ENCODE measurements at regions not wholly inside any gene's neighbourhood (a gene's known extent, or its start where the extent isn't known, plus 50 kb on each side); places are given as distances from the start of the nearest gene placed in this dataset.

DNA sequence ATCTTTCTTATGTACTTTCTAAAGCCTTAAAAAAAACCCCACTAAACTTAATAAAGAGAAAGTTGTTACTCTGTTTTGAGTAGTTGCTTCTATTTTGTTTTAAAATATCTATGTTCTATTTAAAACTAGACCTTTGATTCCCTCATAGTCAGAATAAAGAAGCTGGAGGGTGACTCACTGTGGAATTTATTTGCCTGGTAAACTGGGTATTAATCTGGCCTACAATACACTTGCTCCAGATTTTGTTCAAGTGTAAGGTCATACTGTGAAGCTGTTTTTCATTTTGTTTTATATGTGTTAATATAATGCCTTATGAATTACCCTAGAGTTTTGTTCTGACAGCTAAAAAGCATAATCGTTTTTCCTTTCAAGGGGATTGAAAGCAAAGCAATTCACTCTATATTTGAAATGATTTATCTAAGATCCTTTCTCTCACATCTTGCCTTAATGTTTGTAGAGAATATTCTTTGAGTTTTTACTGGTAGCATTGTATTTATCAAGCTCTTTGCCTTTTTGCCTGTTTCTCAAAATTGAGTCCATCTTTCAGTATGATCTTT lies 277.4 kb upstream of the PITX2 start:
- DNase-seq: no peak

DNA sequence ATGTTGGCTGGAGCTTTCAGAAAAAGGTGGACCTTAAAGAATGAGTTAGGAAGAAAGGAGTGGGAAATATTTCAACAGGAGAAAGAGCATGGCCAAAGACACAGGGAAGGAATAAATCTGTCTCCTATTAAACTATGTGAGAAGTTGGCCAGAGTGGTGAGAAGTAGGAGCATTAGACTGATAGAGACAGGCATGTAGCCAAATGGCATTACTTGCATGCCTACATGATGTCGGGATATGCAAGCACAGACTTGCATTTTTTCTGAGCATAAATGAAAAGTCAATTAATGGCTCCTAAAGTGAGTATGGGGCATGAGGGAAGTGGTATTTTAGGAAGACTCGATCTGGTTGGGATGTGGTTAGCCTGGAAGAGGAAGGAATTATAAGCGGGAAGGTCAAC lies 279.6 kb upstream of the PITX2 start:
- no peak for DNase-seq

DNA sequence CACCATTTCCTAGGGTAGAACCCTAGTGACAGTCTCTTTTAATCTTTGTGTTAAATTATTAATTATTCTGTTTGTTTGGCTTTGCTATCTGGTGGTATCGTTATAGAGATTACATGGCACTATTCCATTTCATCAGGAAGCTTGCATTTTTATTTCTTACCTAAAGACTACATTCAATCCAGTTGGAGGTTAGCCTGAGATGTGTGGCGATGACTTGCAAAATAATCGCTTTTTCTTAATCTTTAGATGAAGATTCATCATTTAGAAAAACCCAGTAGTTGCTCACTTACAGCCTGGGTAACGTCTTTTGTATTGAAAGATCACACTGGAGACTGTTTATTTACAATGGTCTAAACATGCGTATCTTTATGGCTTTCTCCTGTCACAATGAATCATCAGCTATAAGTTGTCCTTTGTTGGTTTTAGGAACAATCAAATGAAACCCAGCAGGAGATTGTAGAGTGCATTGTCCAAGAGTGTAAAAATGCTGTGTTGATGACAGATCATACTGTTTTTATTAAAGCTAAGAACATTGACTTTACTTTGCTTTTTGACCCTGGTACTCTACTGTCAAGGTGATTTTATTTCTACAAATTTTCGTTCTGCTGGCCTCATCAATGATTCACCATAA lies 281.7 kb upstream of the PITX2 start:
- no peak for DNase-seq

- DNase-seq: no peak
These were observed 282.5 kb upstream of the PITX2 start for GRCh38 chr4:110905367-110905766.

DNA sequence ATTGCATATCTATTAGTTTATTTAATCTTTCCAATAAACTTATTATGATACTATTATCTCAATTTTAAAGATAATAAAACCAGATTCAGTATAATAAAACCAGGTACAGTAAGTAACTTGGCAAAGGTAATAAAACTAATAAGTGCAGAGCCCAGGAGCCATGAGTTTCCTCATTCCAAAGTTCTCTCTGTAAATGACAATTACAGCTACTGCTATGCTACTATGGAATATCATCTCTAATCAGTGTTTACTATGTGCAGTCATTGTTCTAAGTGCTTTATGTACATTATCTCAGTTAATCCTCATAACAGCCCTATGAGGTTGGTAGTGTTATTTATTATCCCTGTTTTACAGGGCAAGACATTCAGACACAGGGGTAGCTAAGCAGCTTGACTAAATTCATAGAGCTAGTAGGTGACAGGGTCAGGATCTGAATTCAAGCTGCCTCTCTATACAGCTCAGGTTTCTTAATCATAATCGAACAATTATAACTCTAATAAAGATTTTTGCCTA lies 285.0 kb upstream of the PITX2 start:
- no peak for DNase-seq

DNA sequence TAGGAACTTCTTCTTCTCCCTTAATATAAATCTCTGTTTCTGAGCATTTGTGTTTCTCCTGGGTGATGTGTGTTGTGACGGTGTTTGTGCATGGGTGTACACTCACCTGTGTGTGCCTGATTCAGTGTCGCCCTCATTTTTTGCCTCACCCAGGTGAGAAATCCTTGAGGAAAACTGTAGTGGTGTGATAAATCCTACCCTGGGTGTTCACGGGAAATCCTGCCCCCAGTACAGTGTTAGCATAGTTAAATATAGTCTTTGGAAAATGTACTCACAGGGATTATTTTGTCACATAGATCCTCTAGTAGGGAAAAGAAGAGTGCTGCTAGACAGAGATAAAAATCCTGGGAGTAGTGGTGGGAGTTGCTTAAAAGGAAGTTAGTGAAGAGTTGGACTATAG lies 291.9 kb upstream of the PITX2 start:
- no peak for DNase-seq

DNA sequence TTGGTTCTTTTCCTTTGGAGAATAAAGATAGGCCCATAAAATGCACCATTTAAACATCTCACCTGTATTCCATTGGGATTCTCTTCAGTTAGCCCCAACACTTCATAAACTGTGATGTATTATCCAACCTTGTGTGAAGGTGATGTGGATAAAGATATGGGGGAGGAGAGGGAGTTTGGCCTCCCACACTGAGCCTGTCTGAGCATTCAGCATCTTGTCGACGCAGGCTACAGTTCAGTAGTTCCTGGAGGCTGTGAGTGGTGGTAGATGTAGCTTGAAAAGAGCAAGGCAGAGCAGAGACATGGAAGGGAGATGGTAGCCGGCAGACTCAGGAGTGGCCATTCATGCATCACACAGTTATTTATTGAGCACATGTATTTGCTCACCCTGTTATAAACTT lies 292.4 kb upstream of the PITX2 start:
- DNase-seq: no peak

DNA sequence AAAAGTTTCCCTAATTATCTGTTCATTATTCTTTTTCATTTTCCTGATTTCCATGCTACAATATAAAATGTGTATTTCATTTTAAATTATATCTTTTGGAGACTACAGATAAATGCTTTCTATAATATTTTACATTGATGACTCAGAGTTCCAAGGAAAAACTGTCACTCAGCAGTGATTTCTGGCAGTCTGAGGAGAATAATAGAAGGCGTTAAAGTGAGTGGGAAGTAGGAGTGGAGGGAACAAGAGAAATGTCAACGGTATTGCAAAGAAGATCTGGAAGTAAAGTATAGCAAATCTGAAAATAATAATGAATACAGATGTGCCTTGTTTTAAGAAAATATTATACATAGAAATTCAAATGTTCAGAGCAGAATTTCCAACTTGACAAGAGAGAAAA lies 293.6 kb upstream of the PITX2 start:
- no peak for DNase-seq

DNA sequence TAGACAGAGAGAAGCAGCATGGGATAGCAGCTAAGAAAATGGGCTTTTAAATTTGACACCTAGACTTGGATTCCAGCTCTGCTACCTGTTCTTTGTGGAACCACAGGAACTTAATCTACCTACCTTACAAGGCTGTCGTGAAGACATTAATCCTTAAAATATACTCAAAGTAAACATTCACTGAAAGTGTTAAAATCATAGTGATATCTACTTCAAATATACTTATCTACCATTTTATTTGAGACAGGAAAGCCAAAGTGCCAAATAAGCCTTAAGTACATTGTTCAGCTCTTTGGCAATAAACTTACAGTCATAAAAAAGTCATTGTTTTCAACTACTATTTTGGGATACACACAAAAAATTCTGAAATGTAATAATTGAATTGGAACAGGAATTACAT lies 295.0 kb upstream of the PITX2 start:
- no peak for DNase-seq

GRCh38 chr4:110920990-110921389 lies 298.1 kb upstream of the PITX2 start:
- no peak for DNase-seq

DNA sequence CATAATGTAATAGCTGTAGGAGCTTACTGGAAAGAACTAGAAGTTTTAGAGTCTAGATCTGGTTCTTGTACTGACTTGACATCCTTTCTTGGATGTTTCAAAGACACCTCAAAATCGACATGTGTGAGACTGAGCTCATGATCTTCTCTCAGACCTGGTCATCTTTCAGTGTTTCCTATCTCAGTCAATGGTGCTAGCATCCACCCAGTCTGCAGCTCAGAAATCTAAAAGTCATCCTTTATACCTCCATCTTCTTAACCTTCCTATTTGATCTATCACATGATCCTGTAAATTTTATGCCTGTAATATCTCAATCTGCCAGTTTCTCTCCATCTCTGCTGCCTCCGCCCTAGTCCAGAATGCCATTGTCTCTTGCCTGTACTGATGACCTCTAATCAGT lies 301.9 kb upstream of the PITX2 start:
- no peak for DNase-seq

GRCh38 chr4:110926841-110927400 lies 304.0 kb upstream of the PITX2 start:
- no peak for DNase-seq

DNA sequence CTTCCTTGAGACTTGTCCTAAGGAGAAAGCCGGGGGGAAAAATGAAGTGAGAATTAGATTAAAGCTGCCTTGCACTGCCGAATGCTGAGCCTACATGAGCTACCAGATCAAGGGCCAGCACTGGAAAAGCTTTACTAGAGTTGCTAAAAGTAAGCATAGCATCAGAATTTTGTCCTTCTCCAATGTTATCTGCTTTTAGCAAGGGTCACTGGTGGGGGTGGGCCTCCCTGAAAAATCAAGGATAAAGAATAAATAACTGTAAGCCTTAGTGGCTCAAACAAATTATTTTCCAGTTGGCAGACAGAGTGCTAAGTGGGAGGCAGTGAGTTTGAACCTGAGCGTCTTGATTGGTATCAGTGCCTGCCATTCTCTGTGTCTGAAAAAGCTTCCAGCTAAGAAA lies 310.5 kb upstream of the PITX2 start:
- DNase-seq: no peak

- DNase-seq: no peak
These were observed 321.6 kb upstream of the PITX2 start for GRCh38 chr4:110944501-110944900.

GRCh38 chr4:110945600-110945999 lies 322.7 kb upstream of the PITX2 start:
- no peak for DNase-seq

DNA sequence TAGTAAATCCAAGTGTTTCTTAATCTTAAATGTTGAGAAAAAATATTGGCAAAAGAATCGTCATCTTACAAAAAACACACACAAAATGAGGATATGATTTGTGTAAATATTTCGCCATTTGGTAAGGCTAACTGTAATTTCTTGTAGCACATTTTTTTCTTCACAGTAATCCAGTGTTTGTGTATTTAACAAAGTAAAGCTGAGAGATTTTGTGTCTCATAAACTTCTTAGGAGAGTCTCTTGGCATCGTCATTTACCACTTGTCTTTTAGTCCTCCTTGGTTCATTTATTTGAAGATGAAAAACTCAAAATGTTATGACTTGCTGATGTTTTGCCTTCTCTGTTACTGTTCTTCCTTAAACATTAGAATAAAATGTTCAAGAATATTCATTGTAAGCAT lies 326.7 kb upstream of the PITX2 start:
- DNase-seq: no peak

DNA sequence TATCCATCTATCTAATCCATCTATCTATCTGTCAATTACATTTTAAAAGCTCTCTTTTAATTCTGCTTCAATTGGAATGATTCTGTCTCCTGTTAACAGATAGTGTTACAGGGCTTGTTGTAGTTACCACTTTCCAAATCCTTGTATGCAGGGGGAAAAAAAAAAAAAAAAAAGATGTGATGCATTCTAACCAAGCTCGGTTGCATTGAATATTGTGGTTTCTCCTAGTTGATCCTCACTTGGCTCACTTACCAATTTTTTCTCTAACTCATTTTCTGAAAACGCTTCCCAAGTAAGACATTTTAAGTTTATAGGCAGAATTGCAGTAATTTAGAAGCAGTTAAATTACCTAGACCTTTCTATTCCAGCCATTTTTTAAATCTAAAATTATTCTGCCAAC lies 327.9 kb upstream of the PITX2 start:
- DNase-seq: no peak

GRCh38 chr4:110953191-110953590 lies 330.3 kb upstream of the PITX2 start:
- no peak for DNase-seq

GRCh38 chr4:110953898-110954297 lies 331.0 kb upstream of the PITX2 start:
- no peak for DNase-seq

DNA sequence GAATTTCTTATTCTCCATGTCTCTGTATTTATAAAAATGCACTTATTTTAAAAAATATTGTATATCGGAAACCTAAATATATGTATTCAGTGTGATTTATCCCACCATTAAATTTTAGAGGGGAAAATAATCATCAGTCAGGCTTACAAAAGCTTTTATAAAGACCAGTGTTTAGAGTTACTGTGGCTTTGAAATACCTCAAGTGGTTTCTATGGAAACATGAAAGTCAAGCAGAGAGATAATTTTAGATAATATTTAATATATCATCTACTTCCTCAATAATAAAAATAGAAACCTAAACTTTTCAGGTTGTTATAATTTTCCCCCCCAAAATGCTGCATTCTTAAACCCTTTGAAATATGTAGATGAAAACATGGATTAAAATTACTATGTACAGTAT lies 332.9 kb upstream of the PITX2 start:
- no peak for DNase-seq

DNA sequence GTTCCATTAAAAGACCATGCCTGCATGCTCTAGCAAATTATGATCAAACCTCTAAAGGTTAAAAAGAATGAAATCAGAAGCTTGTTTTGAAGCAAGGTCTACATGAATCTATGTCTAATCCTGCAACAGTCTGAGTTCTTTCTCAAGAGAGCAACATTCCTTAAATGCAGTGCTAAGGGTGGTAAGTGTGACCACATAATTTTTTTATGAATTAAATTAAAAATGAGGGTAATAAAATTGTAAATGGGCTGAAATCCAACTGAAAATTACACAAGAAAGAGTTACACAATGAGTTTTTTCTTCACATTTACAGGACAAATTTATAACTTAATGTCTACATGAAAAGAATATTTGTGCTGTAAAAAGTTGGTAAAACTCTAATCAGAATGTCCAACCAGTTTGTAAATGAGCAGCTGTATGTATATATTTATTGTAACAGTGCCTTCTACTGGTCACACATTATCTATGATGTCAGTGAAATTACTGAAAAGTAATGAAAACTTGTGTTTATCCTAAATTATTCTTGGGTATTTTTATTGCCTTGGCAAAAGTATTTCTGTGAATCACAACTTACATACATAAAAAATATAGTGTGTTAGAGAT lies 336.3 kb upstream of the PITX2 start:
- peak; percentile 24 to 39 for DNase-seq

DNA sequence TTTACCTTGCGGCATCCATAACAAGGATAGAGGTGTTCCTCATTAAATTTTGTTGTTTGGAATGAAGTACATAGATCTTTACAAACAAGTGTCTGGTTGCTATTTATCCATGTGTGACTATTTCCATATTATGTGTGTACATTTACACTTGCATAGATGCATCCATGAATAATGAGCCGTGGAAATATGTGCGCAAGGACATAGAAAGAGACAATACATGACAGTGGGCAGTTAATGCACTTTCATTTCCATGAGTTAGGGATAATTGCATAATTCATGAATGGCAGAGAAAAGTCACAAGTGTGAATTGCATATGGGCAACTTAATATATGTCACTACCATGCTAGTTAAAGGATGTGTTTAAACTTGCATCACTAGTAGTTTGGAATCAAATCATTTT lies 338.2 kb upstream of the PITX2 start:
- no peak for DNase-seq

DNA sequence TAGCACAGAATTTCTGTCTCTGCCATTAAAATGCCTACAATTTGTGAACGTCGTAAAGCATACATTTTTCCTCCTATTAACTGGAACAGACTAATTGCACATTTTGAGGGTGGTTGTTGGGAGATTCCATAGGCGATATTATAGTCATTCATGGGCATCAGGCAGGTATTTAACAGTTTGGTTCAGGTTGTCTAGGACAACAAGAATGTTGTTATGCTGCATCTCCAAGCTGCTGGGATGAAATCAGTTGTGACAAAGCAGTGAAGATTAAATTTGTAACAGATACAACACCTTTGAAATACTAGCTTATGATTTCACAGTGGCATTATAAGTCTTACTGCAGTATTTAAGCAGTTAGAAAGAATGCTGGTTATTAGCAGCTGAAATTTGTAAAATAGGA lies 339.7 kb upstream of the PITX2 start:
- no peak for DNase-seq

DNA sequence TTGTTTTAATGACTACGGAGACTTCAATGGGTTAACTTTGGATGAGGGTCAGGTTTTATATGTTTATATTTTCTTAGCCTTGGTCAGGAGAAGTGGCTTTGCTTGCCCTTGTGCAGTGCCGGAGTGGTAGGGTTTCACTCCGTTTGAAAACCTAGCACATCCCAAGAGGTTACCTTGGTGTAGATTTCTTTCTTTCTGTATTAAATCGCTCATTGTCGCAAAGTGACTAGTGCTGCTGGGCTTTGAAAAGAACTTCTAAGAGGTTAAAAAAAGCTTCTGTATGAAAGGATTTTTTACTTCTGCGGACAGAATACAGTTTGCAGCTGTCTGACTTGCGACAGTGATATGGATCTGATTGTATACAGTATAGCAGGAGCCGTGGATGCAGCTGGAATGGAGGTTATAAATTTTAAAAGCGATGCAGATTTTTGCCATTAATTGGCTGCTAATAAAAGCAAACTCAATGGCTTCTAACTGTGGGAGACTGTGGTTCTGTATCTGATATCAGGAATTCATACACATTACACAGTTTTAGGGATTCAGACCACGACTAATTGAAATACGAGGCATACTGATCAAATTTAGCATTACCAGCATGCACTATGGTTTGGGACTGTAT lies 340.9 kb upstream of the PITX2 start:
- no peak for DNase-seq

Data from Kasumi-1 (cell line).